HepG2 (cell line): ENCODE measurements at regions not wholly inside any gene's neighbourhood (a gene's known extent, or its start where the extent isn't known, plus 50 kb on each side); places are given as distances from the start of the nearest gene placed in this dataset.

Experiments
- ATAC-seq: fragments of 200-7000 bp; cut with Tn5 transposase; 3 replicates; pipeline ENCODE4 v1.9.1; 2020; ENCODE audit warnings: mild to moderate bottlenecking, moderate library complexity
- BruUV-seq: library from RNA; stranded (reverse); fragments of 400-500 nt; replicated peaks from 2 replicates; lab custom pipeline; 2021; lab: Mats Ljungman, UMichigan
- CTCF ChIA-PET: fragments of 300-600 bp; formaldehyde crosslinking; extraction: SDS; loops from one replicate; lab custom pipeline; 2021; ENCODE audit warnings: low total read pairs, inconsistent platforms, low intra/inter-chr PET ratio; lab: Yijun Ruan, JAX
- POLR2A ChIA-PET: fragments of 350-600 bp; sonication (Branson Sonifier 250); formaldehyde crosslinking; loops from one replicate; lab custom pipeline; 2020; ENCODE audit warnings: antibody characterized with exemption, inconsistent platforms; lab: Yijun Ruan, JAX
- DNase-seq: peaks from one replicate; pipeline ENCODE4 v3.0.0-alpha.2; 2015; ENCODE audit warnings: low spot score
- FAIRE-seq: peaks from 3 replicates; lab custom pipeline; 2011; peaks lifted over from hg19 to GRCh38; lab: Jason Lieb, UNC
- H2AFZ ChIP-seq: one replicate; pipeline ENCODE4 v1.6.1; 2011; ENCODE audit warnings: low read length, inconsistent platforms
- H3K27ac ChIP-seq: fragments of 300-600 bp; 3 replicates; pipeline ENCODE4 v1.8.0; 2011; ENCODE audit warnings: mixed run types, mild to moderate bottlenecking, mixed read lengths, low read length, inconsistent platforms; ENCODE audit not compliant: insufficient read depth; ENCODE audit errors: extremely low read length
- H3K27me3 ChIP-seq, 2 experiments: fragments of 200-600 bp in 1 of 2; 2 replicates in 1 of 2; 3 replicates in 1 of 2; pipeline versions ENCODE4 v1.6.0 to v1.8.0; 2011; ENCODE audit warnings: low read length in 2 of 2, mild to moderate bottlenecking in 2 of 2, moderate library complexity in 2 of 2, inconsistent platforms in 1 of 2; ENCODE audit not compliant: insufficient read depth in 2 of 2, control insufficient read depth in 1 of 2
- H3K36me3 ChIP-seq, 2 experiments: fragments of 200-600 bp in 1 of 2; replicated peaks in 1 of 2; 2 replicates in 1 of 2; 3 replicates in 1 of 2; pipeline versions ENCODE4 v1.5.1 to v1.8.0; 2011; ENCODE audit warnings: low read length in 2 of 2, inconsistent platforms in 1 of 2; ENCODE audit not compliant: insufficient read depth in 2 of 2, control insufficient read depth in 1 of 2
- H3K4me1 ChIP-seq: 2 replicates; pipeline ENCODE4 v1.5.1; 2012; ENCODE audit warnings: low read length, inconsistent platforms; ENCODE audit not compliant: insufficient read depth
- H3K4me2 ChIP-seq: 2 replicates; pipeline ENCODE4 v1.6.0; 2011; ENCODE audit warnings: low read depth, low read length, inconsistent platforms
- H3K4me3 ChIP-seq, 3 experiments: fragments of 200-600 bp in 1 of 3; sonication (generic), shearing (Covaris generic) in 1 of 3; replicated peaks in 1 of 3; 2 replicates each; pipeline ENCODE4 v1.5.1; 2011 to 2016; ENCODE audit warnings: low read length in 3 of 3, inconsistent platforms in 2 of 3, low read depth in 2 of 3, mild to moderate bottlenecking in 2 of 3, control low read depth in 1 of 3, mixed read lengths in 1 of 3; ENCODE audit not compliant: insufficient read depth in 1 of 3
- H3K79me2 ChIP-seq: one replicate; pipeline ENCODE4 v1.6.1; 2011; ENCODE audit warnings: low read length, inconsistent platforms; ENCODE audit not compliant: insufficient read depth
- H3K9ac ChIP-seq: 2 replicates; pipeline ENCODE4 v1.6.0; 2011; ENCODE audit warnings: mild to moderate bottlenecking, low read depth, low read length, inconsistent platforms; ENCODE audit not compliant: insufficient read depth
- H3K9me3 ChIP-seq: 2 replicates; pipeline ENCODE4 v1.5.1; 2012; ENCODE audit warnings: mild to moderate bottlenecking, low read length
- H4K20me1 ChIP-seq: 2 replicates; pipeline ENCODE4 v1.6.0; 2011; ENCODE audit warnings: inconsistent platforms, mild to moderate bottlenecking, low read length, moderate library complexity; ENCODE audit not compliant: insufficient read depth
- CBFB ChIP-seq: sonication (generic); formaldehyde crosslinking; IDR thresholded peaks from 2 replicates; pipeline ENCODE4 v1.4.0; 2020; ENCODE audit warnings: missing genetic modification reagents
- KLF13 ChIP-seq: sonication (generic); formaldehyde crosslinking; IDR thresholded peaks from 2 replicates; pipeline ENCODE4 v1.4.0; 2020; ENCODE audit warnings: mild to moderate bottlenecking, missing genetic modification reagents
- NBN ChIP-seq: fragments of 450-650 bp; conservative IDR thresholded peaks from 2 replicates; pipeline ENCODE4 v1.6.1; 2017
- PTBP1 ChIP-seq: fragments of 200-400 bp; formaldehyde crosslinking; IDR thresholded peaks from 2 replicates; pipeline ENCODE4 v1.6.1; 2018; ENCODE audit warnings: low read length, low read depth; ENCODE audit not compliant: poor library complexity, severe bottlenecking
- SOX13 ChIP-seq, 3 experiments: fragments of 450-650 bp in 1 of 3; sonication (generic) in 1 of 3; formaldehyde crosslinking in 1 of 3; IDR thresholded peaks in 2 of 3; conservative IDR thresholded peaks in 1 of 3; 2 replicates each; pipeline versions ENCODE4 v1.5.0 to v1.6.1; 2016 to 2020; ENCODE audit warnings: antibody characterized with exemption in 1 of 3, mild to moderate bottlenecking in 1 of 3, missing compliant biosample characterization in 1 of 3, missing genetic modification reagents in 1 of 3, moderate library complexity in 1 of 3
- ZNF629 ChIP-seq: sonication (generic); formaldehyde crosslinking; conservative IDR thresholded peaks from 2 replicates; pipeline ENCODE4 v1.5.0; 2020; ENCODE audit warnings: missing genetic modification reagents
- WGBS: methylation state at CpG from one replicate; pipeline ENCODE4 v1.1.6; 2017; ENCODE audit warnings: low lambda C conversion rate; 5-methylcytosine and 5-hydroxymethylcytosine counted together
- in situ Hi-C: cut with HindIII; loops from 2 replicates; pipeline ENCODE4 v1.10.0; 2017; ENCODE audit warnings: low pct_unique_long_range_greater_than_20kb; ENCODE audit not compliant: extremely low pct_ligation_motif_present
- intact Hi-C: fragments of 100-400 bp; cut with micrococcal nuclease; formaldehyde crosslinking; loops from one replicate; pipeline ENCODE4 v1.10.0; 2022; ENCODE audit not compliant: unreplicated experiment
- TF ChIP-seq, protein P1 (sequence below): IDR thresholded peaks from 2 replicates; pipeline ENCODE4 v1.6.1; 2016; ENCODE audit warnings: low read depth, borderline replicate concordance
- TF ChIP-seq, protein P2 (sequence below): sonication (generic); formaldehyde crosslinking; IDR thresholded peaks from 2 replicates; pipeline ENCODE4 v1.9.0; 2022; ENCODE audit warnings: low read depth, missing genetic modification reagents

DNA sequence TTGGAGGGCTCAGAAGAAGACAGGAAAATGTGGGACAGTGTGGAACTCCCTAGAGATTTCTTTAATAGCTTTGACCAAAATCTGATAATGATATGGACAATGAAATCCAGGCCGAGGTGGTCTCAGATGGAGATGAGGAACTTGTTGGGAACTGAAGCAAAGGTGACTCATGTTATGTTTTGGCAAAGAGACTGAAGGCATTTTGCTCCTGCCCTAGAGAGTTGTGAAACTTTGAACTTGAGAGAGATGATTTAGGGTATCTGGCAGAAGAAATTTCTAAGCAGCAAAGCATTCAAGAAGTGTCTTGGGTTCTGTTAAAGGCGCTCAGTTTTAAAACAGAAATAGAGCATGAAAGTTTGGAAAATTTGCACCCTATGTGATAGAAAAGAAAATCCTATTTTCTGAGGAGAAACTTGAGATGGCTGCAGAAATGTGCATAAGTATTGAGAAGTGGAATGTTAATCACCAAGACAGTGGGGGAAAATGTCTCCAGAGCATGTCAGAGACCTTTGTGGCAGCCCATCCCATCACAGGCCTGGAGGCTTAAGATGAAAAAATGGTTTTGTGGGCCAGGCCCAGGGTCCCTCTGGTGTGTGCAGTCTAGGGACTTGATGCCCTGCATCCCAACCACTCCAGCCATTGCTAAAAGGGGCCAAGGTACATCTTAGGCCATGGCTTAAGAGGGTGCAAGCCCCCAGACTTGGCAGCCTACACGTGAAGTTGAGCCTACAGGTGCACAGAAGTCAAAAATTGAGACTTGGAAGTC is 463.7 kb upstream of the TLE4 start:
- ChIA-PET POLR2A (no interaction called here), CTCF (no interaction called here)
- Histone ChIP-seq H3K27ac (no peak overlapping the region), H3K4me3 (no peak overlapping the region), H2AFZ (no peak overlapping the region), H3K9me3 (peaks cover 27% of the 10 kb centered on the region), H3K4me2 (no peak overlapping the region), H3K27me3 (no peaks in the 10 kb centered on the region), H3K9ac (no peak overlapping the region), H3K4me1 (no peaks in the 10 kb centered on the region), H3K79me2 (no peaks in the 10 kb centered on the region), H3K36me3 (no peaks in the 10 kb centered on the region), H4K20me1 (no peaks in the 10 kb centered on the region)
- no TSS peak for BruUV-seq
- WGBS = 0% methylated on average over 3 of the region's 3 CpGs
- TF ChIP-seq KLF13 (CRISPR knock-in tag) (no peak), ZNF629 (CRISPR knock-in tag) (no peak)
- in situ Hi-C loops = no loop called here
- DNase-seq = no peak
- no peak for FAIRE-seq
- ATAC-seq = no peak
- intact Hi-C loops = no loop called here

DNA sequence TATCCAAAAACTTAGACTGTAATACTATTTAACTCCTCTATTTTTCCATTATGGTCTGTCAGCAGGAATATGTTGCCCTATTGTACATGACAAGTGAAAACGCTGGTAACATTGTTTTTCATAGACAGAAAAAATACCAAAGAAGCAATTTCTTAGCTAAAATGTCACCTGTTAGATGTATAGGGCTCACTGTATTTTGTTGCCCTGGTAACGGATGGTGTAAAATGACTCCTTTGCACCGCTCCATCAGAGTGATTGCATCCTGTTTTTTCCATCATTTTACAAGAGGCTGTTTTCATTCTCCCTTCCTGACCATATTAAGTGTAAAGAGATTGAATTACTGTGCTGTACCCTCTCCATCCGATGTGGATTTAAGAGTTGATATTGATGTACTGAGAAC is 460.1 kb upstream of the TLE4 start:
- no TSS peak for BruUV-seq
- H3K9ac ChIP-seq = no peak overlapping the region
- 10% methylated on average over 4 of the region's 4 CpGs for WGBS
- no peak overlapping the region for H3K27ac ChIP-seq
- no peak for DNase-seq
- in situ Hi-C loops (no loop called here), intact Hi-C loops (no loop called here)
- no peak for ATAC-seq
- TF ChIP-seq, protein P1, sequence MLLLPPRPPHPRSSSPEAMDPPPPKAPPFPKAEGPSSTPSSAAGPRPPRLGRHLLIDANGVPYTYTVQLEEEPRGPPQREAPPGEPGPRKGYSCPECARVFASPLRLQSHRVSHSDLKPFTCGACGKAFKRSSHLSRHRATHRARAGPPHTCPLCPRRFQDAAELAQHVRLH (CRISPR knock-in tag) = no peak
- no peak for TF ChIP-seq PTBP1
- TF ChIP-seq, protein P2, sequence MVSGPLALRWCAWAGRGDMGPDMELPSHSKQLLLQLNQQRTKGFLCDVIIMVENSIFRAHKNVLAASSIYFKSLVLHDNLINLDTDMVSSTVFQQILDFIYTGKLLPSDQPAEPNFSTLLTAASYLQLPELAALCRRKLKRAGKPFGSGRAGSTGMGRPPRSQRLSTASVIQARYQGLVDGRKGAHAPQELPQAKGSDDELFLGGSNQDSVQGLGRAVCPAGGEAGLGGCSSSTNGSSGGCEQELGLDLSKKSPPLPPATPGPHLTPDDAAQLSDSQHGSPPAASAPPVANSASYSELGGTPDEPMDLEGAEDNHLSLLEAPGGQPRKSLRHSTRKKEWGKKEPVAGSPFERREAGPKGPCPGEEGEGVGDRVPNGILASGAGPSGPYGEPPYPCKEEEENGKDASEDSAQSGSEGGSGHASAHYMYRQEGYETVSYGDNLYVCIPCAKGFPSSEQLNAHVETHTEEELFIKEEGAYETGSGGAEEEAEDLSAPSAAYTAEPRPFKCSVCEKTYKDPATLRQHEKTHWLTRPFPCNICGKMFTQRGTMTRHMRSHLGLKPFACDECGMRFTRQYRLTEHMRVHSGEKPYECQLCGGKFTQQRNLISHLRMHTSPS (CRISPR knock-in tag) = no peak
- TF ChIP-seq NBN = no peak
- no peak for TF ChIP-seq CBFB
- TF ChIP-seq SOX13 (IDR thresholded peaks at IDR 0.05) = no peak
- TF ChIP-seq SOX13 (CRISPR knock-in tag; conservative IDR thresholded peaks at IDR 0.05 in 1 of 2, IDR thresholded peaks at IDR 0.05 in 1 of 2) = no peak
- H3K4me3 ChIP-seq = no peak overlapping the region
- H3K9me3 ChIP-seq = peaks cover 27% of the 10 kb centered on the region
- no peak overlapping the region for H2AFZ ChIP-seq
- no peaks in the 10 kb centered on the region for H3K27me3 ChIP-seq
- no peaks in the 10 kb centered on the region for H3K36me3 ChIP-seq
- POLR2A ChIA-PET = no interaction called here
- H3K79me2 ChIP-seq = no peaks in the 10 kb centered on the region
- CTCF ChIA-PET = no interaction called here
- no peak for FAIRE-seq
- H3K4me1 ChIP-seq = no peaks in the 10 kb centered on the region
- no peak overlapping the region for H3K4me2 ChIP-seq
- no peaks in the 10 kb centered on the region for H4K20me1 ChIP-seq
